GM19035 (cell line): ENCODE measurements at regions not wholly inside any gene's neighbourhood (a gene's known extent, or its start where the extent isn't known, plus 50 kb on each side); places are given as distances from the start of the nearest gene placed in this dataset.
"Not testable (repeated sequence)": the region's sequence is repeated elsewhere in the genome, so short reads cannot be mapped to it uniquely, and the experiment has no call there.

Source experiments
- ATAC-seq: cut with Tn5 transposase; IDR thresholded peaks from one replicate; pipeline ENCODE4 v1.9.1; 2021; ENCODE audit not compliant: unreplicated experiment

GRCh38 chr13:83162493-83162892, 719.8 kb downstream of the SLITRK1 start:
- ATAC-seq, result no peak

DNA sequence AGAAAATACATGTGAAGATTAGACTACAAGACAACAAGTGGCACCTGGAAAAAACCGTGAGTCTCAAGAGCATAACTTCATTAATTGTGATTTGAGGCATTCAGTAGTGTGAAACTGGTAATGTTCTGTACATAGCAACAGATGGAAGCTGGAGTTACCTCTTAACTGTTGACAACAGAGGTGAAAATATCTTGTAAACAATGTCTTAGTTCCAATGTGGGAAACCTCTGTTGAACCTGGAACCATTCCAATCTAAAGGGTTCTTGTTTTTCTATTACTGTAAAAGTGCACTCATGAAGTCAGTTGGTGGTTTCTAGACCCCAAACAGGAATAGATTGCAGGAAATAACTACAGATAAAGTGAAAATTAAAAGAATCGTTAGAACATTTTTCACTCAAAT, 728.4 kb downstream of the SLITRK1 start:
- ATAC-seq, result no peak

GRCh38 chr13:83151308-83151660, 731.0 kb downstream of the SLITRK1 start:
- no peak for ATAC-seq

DNA sequence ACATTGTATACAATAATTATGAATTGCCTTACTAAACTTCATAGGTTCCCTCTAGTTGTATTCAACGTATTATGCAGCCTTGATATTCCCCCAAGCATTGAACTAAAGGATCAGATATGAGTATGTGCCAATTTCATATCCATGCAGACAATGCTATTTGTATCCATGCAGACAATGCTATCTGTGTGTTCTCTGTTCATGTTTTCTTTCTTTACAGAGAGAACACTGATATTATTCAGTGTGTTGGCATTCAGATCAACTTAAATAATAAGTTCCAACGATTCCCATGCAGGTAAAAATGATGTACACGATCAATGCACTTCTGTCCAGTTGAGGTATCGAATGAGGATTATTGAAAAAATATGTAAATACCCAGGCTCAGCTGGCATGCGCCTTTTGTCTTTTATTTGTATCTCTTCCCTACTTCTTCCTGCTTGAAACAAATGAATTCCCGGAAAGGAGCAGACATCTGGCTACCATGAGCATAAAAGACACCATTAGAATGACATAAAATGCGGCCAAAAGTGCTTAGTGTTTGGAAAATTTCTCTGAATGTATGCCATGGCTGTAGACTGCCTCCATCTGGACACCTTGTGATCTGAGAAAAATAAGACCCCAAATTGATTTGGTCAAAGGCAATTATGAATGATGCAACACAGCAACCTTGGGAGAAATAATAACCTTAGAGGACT, 731.5 kb downstream of the SLITRK1 start:
- no peak for ATAC-seq

DNA sequence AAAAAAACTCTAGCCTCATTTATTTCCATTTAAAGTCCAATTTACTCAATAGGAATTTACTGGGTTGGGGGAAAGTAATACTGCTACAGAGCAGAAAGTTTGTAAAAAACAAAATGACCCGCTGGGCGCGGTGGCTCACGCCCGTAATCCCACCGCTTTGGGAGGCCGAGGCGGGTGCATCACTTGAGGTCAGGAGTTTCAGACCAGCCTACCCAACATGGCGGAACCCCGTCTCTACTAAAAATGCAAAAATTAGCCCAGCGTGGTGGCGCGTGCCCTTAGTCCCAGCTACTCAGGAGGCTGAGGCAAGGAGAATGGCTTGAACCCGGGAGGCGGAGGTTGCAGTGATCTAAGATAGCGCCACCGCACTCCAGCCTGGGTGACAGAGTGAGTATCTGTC, 745.6 kb downstream of the SLITRK1 start:
- ATAC-seq, result no peak

GRCh38 chr13:83125791-83126190, 756.5 kb downstream of the SLITRK1 start:
- ATAC-seq, result no peak

- no peak for ATAC-seq
These were observed 760.4 kb downstream of the SLITRK1 start for GRCh38 chr13:83121896-83122295.

- ATAC-seq, result no peak
These were observed 765.2 kb downstream of the SLITRK1 start for GRCh38 chr13:83117046-83117445.

- not testable (repeated sequence) for ATAC-seq
These were observed 780.6 kb downstream of the SLITRK1 start for GRCh38 chr13:83101574-83102247.

DNA sequence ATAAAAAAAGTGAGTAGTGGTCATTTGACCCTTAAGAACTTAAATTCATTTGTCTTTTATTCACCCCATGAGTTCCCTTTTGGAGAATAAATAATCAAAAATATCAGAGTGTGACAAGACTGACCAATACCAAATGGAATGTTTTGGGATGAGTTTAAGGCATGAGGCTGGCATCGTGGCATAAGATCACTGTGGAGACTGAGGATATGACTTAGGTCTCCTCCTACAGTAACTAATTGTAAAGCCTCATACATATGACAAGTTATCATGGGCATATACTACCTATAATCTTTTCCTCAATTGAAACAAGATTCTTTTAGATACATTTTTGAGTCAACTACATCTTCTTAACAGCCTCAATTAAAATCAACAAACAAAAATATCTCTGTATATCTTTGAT, 782.0 kb downstream of the SLITRK1 start:
- no peak for ATAC-seq

DNA sequence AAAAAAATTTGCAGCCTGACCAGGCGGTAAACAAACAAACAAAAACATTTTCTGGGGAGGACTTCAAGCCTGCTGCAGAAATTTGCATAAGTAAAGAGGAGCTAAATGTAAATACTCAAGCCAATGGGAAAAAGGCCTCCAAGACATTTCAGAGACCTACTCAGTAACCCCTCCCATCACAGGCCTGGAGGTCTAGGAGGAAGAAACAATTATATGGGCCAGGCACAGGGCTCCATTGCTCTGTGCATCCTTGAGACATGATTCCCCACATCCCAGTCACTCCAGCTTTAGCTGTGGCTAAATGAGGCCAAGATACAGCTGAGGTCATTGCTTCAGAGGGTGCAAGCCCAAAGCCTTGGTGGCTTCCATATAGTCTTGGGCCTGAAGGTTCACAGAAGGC, 793.4 kb downstream of the SLITRK1 start:
- no peak for ATAC-seq

DNA sequence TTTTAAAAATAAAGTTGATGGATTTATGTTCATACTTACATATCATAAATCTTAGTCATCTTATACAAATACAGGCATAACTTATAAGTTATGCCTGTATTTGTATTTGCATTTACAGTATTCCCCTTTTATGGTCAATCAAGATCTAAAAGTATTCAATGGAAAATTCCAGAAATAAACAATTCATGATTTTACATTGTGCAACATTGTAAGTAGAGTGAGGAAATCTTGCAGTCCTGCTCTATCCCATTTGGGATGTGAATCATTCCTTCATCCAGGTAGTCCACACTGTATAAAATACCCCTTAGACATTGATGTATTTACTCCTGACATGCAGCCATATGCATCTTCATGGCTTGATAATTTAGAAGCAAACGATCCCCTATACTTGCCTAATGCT, 795.3 kb downstream of the SLITRK1 start:
- ATAC-seq, result no peak

- no peak for ATAC-seq
These were observed 796.2 kb downstream of the SLITRK1 start for GRCh38 chr13:83086088-83086487.

DNA sequence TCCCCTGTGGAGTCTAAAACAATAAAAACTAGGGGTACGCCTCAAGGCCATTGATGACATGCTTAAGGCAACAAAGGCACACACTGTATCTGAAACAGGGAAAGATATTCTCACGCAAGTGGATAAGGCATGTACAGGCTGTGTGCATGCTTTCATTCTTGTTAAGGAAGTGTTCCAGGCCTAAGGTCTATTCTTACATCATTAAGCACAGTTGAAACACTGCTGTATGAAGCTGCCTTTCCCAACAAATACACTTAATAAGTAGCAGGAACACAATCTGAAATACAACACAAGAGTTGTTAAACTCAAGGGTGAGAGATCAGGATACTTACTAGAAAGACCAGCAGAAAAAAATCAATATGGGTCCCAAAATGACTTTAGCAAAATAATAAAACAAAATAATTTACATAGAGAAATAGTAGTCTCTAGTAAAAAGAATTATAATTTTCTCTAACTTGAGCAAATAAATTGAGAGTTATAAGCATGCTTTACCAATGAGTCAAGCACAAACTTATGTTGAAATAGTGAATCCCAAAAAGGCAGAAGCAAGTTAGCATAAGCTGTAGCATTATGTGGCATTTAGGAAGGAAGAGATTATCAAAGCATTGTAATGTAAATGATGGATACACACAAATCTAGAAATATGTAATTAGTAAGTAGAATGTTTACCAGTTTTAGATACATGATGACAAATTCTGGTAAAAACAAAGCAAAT, 796.9 kb downstream of the SLITRK1 start:
- ATAC-seq, result no peak

DNA sequence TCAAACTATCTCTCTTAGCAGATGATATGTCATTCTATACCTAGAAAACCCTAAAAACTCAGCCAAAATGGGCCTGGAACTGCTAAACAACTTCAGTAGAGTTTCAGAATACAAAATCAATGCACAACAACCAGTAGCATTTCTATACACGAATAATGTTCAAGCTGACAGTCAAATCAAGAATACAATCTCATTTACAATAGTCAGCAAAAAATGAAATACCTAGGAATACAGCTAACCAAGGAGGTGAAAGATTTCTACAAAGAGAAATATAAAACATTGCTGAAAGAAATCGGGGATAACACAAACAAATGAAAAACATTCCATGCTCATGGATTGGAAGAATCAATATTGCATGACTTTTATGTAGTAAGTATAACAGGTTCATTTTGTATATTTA, 804.8 kb downstream of the SLITRK1 start:
- no peak for ATAC-seq

GRCh38 chr13:83073930-83074329, 808.3 kb downstream of the SLITRK1 start:
- ATAC-seq, result not testable (repeated sequence)

DNA sequence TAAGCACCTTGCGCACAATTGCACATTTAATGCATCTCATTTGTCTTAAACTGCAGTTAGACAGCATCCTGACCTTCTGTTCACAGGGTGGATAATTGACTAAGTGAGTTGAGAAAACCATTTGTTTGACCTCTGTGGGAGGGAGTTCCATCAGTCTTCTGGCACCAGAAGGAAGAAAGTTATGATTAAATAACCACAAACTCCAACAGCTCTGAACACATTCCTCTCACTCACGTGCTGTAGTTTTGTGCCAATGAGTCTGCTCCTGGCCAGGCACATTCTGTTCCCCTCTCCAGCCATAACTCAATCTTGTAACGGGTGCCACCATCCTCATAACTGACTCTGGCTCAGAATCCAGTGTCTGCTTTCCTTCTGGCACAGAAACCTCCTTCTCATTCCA, 817.2 kb downstream of the SLITRK1 start:
- no peak for ATAC-seq

- ATAC-seq, result no peak
These were observed 825.2 kb downstream of the SLITRK1 start for GRCh38 chr13:83057119-83057518.

- ATAC-seq, result no peak
These were observed 826.0 kb downstream of the SLITRK1 start for GRCh38 chr13:83056269-83056668.

DNA sequence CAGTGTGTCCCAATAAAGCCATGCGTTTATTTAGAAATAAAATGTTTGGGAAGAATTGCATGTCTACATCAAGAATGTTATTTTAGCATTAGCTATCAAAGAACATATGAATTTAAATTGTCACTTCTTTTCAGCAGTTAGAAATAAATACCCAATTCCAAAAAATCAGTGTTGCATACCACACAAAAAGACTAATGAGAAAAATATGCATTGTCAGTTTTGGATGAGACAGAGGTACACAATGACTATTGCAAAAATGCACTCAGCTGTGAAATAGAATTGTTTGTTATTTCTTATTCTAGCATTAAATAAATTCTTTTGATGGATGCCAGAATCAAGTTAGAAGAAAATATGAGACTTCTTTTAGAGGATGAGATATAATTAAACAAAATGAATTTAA, 833.9 kb downstream of the SLITRK1 start:
- ATAC-seq, result no peak

- ATAC-seq, result no peak
These were observed 857.2 kb downstream of the SLITRK1 start for GRCh38 chr13:83024955-83025594.

DNA sequence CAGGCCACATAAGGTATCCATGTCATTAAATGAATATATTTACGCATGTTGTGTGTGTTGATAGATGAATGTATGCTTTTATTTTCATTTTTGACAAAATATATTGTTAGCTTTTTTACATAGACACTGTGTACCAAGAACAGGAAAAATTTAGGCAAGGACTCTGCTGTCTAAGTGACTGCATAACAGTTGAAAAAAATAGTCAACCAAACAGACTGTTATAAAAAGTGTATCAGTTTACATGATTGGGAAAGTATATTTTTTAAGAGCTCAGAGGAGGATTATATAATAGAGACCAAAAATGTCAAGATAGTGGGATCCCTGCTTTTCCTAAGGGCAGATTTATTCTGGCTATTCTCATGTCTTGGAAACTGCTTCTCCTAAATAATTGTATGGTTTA, 858.0 kb downstream of the SLITRK1 start:
- no peak for ATAC-seq
